ENCODE measurements at regions not wholly inside any gene's neighbourhood (a gene's known extent, or its start where the extent isn't known, plus 50 kb on each side); places are given as distances from the start of the nearest gene placed in this dataset.
A peak's percentile ranks its signal among the peaks of the same experiment; 100 is the strongest.

GRCh38 chr2:198717451-198717850 is 740.3 kb downstream of the SATB2 start:
- no peak overlapping the region for H3K4me3 ChIP-seq
- no peaks in the 10 kb centered on the region for H3K27me3 ChIP-seq
- no peaks in the 10 kb centered on the region for H3K36me3 ChIP-seq
- H3K4me1 ChIP-seq = no peaks in the 10 kb centered on the region
- no peak for DNase-seq
- H3K27ac ChIP-seq = no peak overlapping the region
- no peaks in the 10 kb centered on the region for H3K9me3 ChIP-seq (replicated peaks)

- no peak overlapping the region for H3K4me3 ChIP-seq
- no peaks in the 10 kb centered on the region for H3K36me3 ChIP-seq
- H3K27me3 ChIP-seq = no peaks in the 10 kb centered on the region
- no peaks in the 10 kb centered on the region for H3K4me1 ChIP-seq
- no peak overlapping the region for H3K27ac ChIP-seq
- no peak for DNase-seq
- H3K9me3 ChIP-seq (replicated peaks) = no peaks in the 10 kb centered on the region
Observed at GRCh38 chr2:198715302-198715835, 742.4 kb downstream of the SATB2 start.

GRCh38 chr2:198712485-198712884 is 745.3 kb downstream of the SATB2 start:
- H3K27ac ChIP-seq = no peak overlapping the region
- H3K4me1 ChIP-seq = no peaks in the 10 kb centered on the region
- peak; percentile 17 to 44 for DNase-seq

GRCh38 chr2:198711484-198711883 is 746.3 kb downstream of the SATB2 start:
- no peaks in the 10 kb centered on the region for H3K9me3 ChIP-seq (replicated peaks)
- no peak overlapping the region for H3K27ac ChIP-seq
- no peak for DNase-seq
- no peaks in the 10 kb centered on the region for H3K4me1 ChIP-seq
- no peaks in the 10 kb centered on the region for H3K27me3 ChIP-seq
- no peak overlapping the region for H3K4me3 ChIP-seq
- no peaks in the 10 kb centered on the region for H3K36me3 ChIP-seq

More at GRCh38 chr2:198712485-198712884, 745.3 kb downstream of the SATB2 start:
- H3K4me3 ChIP-seq = no peak overlapping the region
- no peaks in the 10 kb centered on the region for H3K27me3 ChIP-seq
- no peaks in the 10 kb centered on the region for H3K36me3 ChIP-seq
- no peaks in the 10 kb centered on the region for H3K9me3 ChIP-seq (replicated peaks)

GRCh38 chr2:198710562-198710961 is 747.2 kb downstream of the SATB2 start:
- Histone ChIP-seq H3K27me3 (no peaks in the 10 kb centered on the region), H3K27ac (no peak overlapping the region), H3K4me3 (no peak overlapping the region), H3K4me1 (no peaks in the 10 kb centered on the region), H3K9me3 (replicated peaks) (no peaks in the 10 kb centered on the region), H3K36me3 (no peaks in the 10 kb centered on the region)
- DNase-seq = no peak

- Histone ChIP-seq H3K27me3 (no peaks in the 10 kb centered on the region), H3K4me3 (no peak overlapping the region), H3K4me1 (no peaks in the 10 kb centered on the region)
Observed at GRCh38 chr2:198706476-198707082, 751.2 kb downstream of the SATB2 start.

GRCh38 chr2:198703281-198703680 is 754.5 kb downstream of the SATB2 start:
- Histone ChIP-seq H3K4me3 (no peak overlapping the region), H3K27me3 (no peaks in the 10 kb centered on the region), H3K9me3 (replicated peaks) (no peaks in the 10 kb centered on the region), H3K36me3 (no peaks in the 10 kb centered on the region), H3K27ac (no peak overlapping the region), H3K4me1 (no peaks in the 10 kb centered on the region)
- no peak for DNase-seq

More at GRCh38 chr2:198706476-198707082, 751.2 kb downstream of the SATB2 start:
- no peaks in the 10 kb centered on the region for H3K36me3 ChIP-seq
- no peak overlapping the region for H3K27ac ChIP-seq
- no peak for DNase-seq
- no peaks in the 10 kb centered on the region for H3K9me3 ChIP-seq (replicated peaks)

- H3K27ac ChIP-seq = no peak overlapping the region
- H3K27me3 ChIP-seq = no peaks in the 10 kb centered on the region
- no peaks in the 10 kb centered on the region for H3K9me3 ChIP-seq (replicated peaks)
- no peak overlapping the region for H3K4me3 ChIP-seq
- no peaks in the 10 kb centered on the region for H3K36me3 ChIP-seq
- no peak for DNase-seq
- no peaks in the 10 kb centered on the region for H3K4me1 ChIP-seq
Observed at GRCh38 chr2:198702796-198703195, 754.9 kb downstream of the SATB2 start.

- Histone ChIP-seq H3K36me3 (no peaks in the 10 kb centered on the region), H3K4me1 (no peaks in the 10 kb centered on the region), H3K4me3 (no peak overlapping the region), H3K27ac (no peak overlapping the region), H3K27me3 (no peaks in the 10 kb centered on the region), H3K9me3 (replicated peaks) (no peaks in the 10 kb centered on the region)
- no peak for DNase-seq
Observed at GRCh38 chr2:198701481-198701880, 756.3 kb downstream of the SATB2 start.

- no peaks in the 10 kb centered on the region for H3K9me3 ChIP-seq (replicated peaks)
- DNase-seq = no peak
- no peak overlapping the region for H3K4me3 ChIP-seq
- H3K27me3 ChIP-seq = no peaks in the 10 kb centered on the region
- H3K27ac ChIP-seq = no peak overlapping the region
- no peaks in the 10 kb centered on the region for H3K4me1 ChIP-seq
- no peaks in the 10 kb centered on the region for H3K36me3 ChIP-seq
Observed at GRCh38 chr2:198700319-198700718, 757.4 kb downstream of the SATB2 start.

- Histone ChIP-seq H3K27ac (no peak overlapping the region), H3K36me3 (no peaks in the 10 kb centered on the region), H3K27me3 (no peaks in the 10 kb centered on the region), H3K4me3 (no peak overlapping the region), H3K9me3 (replicated peaks) (no peaks in the 10 kb centered on the region), H3K4me1 (no peaks in the 10 kb centered on the region; the same call in 1 of the 2 replicates)
- no peak for DNase-seq
Observed at GRCh38 chr2:198698230-198698629, 759.5 kb downstream of the SATB2 start.

GRCh38 chr2:198697794-198698193 is 759.9 kb downstream of the SATB2 start:
- no peaks in the 10 kb centered on the region; the same call in 1 of the 2 replicates for H3K4me1 ChIP-seq
- H3K27me3 ChIP-seq = no peaks in the 10 kb centered on the region
- no peaks in the 10 kb centered on the region for H3K36me3 ChIP-seq
- no peaks in the 10 kb centered on the region for H3K9me3 ChIP-seq (replicated peaks)
- H3K4me3 ChIP-seq = no peak overlapping the region
- no peak for DNase-seq
- no peak overlapping the region for H3K27ac ChIP-seq

GRCh38 chr2:198697218-198697617 is 760.5 kb downstream of the SATB2 start:
- H3K9me3 ChIP-seq (replicated peaks) = no peaks in the 10 kb centered on the region
- no peaks in the 10 kb centered on the region; the same call in 1 of the 2 replicates for H3K4me1 ChIP-seq
- DNase-seq = no peak

GRCh38 chr2:198695879-198696278 is 761.9 kb downstream of the SATB2 start:
- no peak for DNase-seq
- Histone ChIP-seq H3K4me3 (no peak overlapping the region), H3K4me1 (no peaks in the 10 kb centered on the region; the same call in 1 of the 2 replicates), H3K9me3 (replicated peaks) (no peaks in the 10 kb centered on the region), H3K27me3 (no peaks in the 10 kb centered on the region), H3K27ac (no peak overlapping the region), H3K36me3 (no peaks in the 10 kb centered on the region)

More at GRCh38 chr2:198697218-198697617, 760.5 kb downstream of the SATB2 start:
- no peak overlapping the region for H3K4me3 ChIP-seq
- no peaks in the 10 kb centered on the region for H3K36me3 ChIP-seq
- H3K27ac ChIP-seq = no peak overlapping the region
- H3K27me3 ChIP-seq = no peaks in the 10 kb centered on the region

- Histone ChIP-seq H3K4me1 (no peaks in the 10 kb centered on the region; the same call in 1 of the 2 replicates), H3K4me3 (no peak overlapping the region), H3K9me3 (replicated peaks) (no peaks in the 10 kb centered on the region), H3K36me3 (no peaks in the 10 kb centered on the region), H3K27me3 (no peaks in the 10 kb centered on the region), H3K27ac (no peak overlapping the region)
- peak; percentile 6 to 47 for DNase-seq
Observed at GRCh38 chr2:198692907-198693510, 764.7 kb downstream of the SATB2 start.
